MM.1S (cell line): ENCODE measurements at regions not wholly inside any gene's neighbourhood (a gene's known extent, or its start where the extent isn't known, plus 50 kb on each side); places are given as distances from the start of the nearest gene placed in this dataset.

Experiments
- EZH2 ChIP-seq: fragments of 300-600 bp; sonication (generic); optimal IDR thresholded peaks from 2 replicates; pipeline ENCODE3; 2017; ENCODE audit warnings: low read depth, mild to moderate bottlenecking, antibody characterized with exemption, low read length, mixed read lengths
- EZH2phosphoT487 ChIP-seq: fragments of 300-600 bp; sonication (generic); IDR thresholded peaks from 2 replicates; pipeline ENCODE4 v1.6.1; 2018; ENCODE audit warnings: antibody characterized with exemption, low read length
- TF ChIP-seq, protein P1 (sequence below): fragments of 300-600 bp; sonication (generic); IDR thresholded peaks from 2 replicates; pipeline ENCODE4 v1.5.1; 2016; ENCODE audit warnings: antibody characterized with exemption, low read length, mixed read lengths

DNA sequence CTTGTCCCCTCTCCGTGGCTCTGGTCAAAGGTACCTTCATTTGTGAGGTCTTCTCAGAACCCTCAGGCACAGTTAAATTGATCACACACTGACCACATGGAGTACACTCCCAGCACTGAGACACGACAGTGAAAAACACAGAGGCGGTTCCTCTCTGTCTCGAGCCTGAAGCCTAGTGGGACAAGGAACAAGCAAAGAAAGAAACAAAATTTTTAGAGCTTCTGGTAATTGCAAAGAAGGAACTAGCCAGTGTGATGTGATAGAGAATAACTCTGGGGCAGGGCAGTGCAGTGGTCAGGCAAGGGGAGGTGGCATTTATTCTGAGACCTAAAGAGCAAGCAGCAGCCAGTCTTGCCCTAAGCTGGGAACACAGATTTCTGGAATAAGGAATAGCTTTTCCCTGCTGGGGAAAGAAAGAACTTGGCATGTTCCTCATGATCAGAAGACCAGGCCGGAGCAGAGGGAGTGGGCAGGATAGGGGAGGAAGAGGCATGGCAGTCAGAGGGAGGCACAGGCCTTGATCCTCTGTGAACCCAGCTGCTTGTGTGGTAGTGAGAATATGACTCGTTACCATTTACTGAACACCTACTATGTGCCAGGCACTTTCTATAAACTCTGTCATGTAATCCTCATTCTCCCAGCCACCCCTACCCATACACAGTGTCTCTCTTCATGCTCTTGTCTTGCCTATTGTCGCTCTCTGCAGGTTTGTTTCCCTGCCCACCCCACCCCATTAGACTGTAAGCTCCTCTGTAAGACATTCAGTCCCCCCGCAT lies 262.3 kb upstream of the HES1 start:
- TF ChIP-seq, protein P1, sequence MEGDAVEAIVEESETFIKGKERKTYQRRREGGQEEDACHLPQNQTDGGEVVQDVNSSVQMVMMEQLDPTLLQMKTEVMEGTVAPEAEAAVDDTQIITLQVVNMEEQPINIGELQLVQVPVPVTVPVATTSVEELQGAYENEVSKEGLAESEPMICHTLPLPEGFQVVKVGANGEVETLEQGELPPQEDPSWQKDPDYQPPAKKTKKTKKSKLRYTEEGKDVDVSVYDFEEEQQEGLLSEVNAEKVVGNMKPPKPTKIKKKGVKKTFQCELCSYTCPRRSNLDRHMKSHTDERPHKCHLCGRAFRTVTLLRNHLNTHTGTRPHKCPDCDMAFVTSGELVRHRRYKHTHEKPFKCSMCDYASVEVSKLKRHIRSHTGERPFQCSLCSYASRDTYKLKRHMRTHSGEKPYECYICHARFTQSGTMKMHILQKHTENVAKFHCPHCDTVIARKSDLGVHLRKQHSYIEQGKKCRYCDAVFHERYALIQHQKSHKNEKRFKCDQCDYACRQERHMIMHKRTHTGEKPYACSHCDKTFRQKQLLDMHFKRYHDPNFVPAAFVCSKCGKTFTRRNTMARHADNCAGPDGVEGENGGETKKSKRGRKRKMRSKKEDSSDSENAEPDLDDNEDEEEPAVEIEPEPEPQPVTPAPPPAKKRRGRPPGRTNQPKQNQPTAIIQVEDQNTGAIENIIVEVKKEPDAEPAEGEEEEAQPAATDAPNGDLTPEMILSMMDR, result no peak
- no peak for TF ChIP-seq EZH2
- no peak for TF ChIP-seq EZH2phosphoT487
